Right lobe of liver (tissue), 6 donors: ENCODE measurements at regions not wholly inside any gene's neighbourhood (a gene's known extent, or its start where the extent isn't known, plus 50 kb on each side); places are given as distances from the start of the nearest gene placed in this dataset.

Experiments used
- ATAC-seq, 4 donors: fragments of 200-7000 bp; cut with Tn5 transposase; one replicate each; pipeline ENCODE4 v1.9.1; 2020; ENCODE audit warnings: mild to moderate bottlenecking in 4 of 4, moderate library complexity in 4 of 4
- DNase-seq, 3 donors: peaks; one replicate each; pipeline ENCODE4 v3.0.0-alpha.2; 2020
- H3K27ac ChIP-seq, 3 donors: fragments of 200-600 bp; one replicate each; pipeline ENCODE4 v1.8.0; 2022
- H3K27me3 ChIP-seq, 2 donors: fragments of 200-600 bp; one replicate each; pipeline ENCODE4 v1.8.0; 2022
- H3K36me3 ChIP-seq, 4 donors: fragments of 200-600 bp; sonication (generic) in 1 of 4; one replicate each; pipeline versions ENCODE4 v1.5.1 to v1.8.0; 2017 to 2022; ENCODE audit warnings: control low read depth in 1 of 4
- H3K4me1 ChIP-seq, 4 donors: fragments of 200-600 bp; sonication (generic) in 1 of 4; one replicate each; pipeline versions ENCODE4 v1.5.1 to v1.8.0; 2017 to 2022; ENCODE audit warnings: control low read depth in 1 of 4
- H3K4me3 ChIP-seq, 3 donors: fragments of 200-600 bp; one replicate each; pipeline ENCODE4 v1.8.0; 2022
- H3K9me3 ChIP-seq, 4 donors: fragments of 200-600 bp; sonication (generic) in 1 of 4; one replicate each; pipeline versions ENCODE4 v1.5.1 to v1.8.0; 2017 to 2022; ENCODE audit warnings: control low read depth in 1 of 4
- POLR2A ChIP-seq: fragments of 450-650 bp; IDR thresholded peaks from one replicate; pipeline ENCODE4 v1.6.1; 2017; ENCODE audit warnings: antibody characterized with exemption, mild to moderate bottlenecking
- WGBS: methylation state at CpG from one replicate; pipeline ENCODE4 v1.1.6; 2018; ENCODE audit warnings: low coverage, low lambda C conversion rate; ENCODE audit not compliant: insufficient coverage; ENCODE audit errors: missing lambda C conversion rate; 5-methylcytosine and 5-hydroxymethylcytosine counted together
- intact Hi-C, 2 donors: fragments of 100-400 bp; cut with DNase I; formaldehyde crosslinking; loops; one replicate each; pipeline versions ENCODE4 v1.11.2 to v1.14.1; 2022
- TF ChIP-seq, protein P1 (sequence below), 4 donors: fragments of 200-600 bp in 3 of 4; fragments of 450-650 bp in 1 of 4; IDR thresholded peaks; one replicate each; pipeline versions ENCODE4 v1.5.1 to v1.8.0; 2016 to 2022; ENCODE audit warnings: antibody characterized with exemption in 4 of 4, mild to moderate bottlenecking in 2 of 4
- donor health status: DM: no; HTN: yes; CAD: no.
- donor health status: DM: no; HTN: no; CAD: no.
- donor health status: DM: no; HTN: no; CAD: no.
- donor health status: DM: no; HTN: yes; CAD: no.
- donor health status: DM: no; HTN: yes; CAD: no.

DNA sequence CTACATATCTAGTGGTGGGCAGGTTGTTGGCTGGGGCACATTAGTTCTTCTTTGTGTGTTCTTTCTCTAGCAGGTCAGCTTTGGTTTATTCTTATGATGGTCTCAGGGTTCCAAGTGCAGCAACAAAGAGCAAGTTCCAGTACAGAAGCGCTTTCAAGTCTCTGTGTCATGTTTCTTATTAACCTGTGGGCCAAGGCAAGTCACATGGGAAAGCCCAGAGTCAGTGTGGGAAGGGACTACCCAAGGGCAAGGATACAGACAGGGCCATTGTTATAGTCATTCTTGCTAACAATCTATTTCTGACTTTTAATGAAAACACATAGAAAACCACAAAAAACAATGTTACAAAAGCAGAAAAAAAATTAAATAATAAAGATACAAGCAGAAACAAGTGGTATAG lies 754.6 kb downstream of the TBC1D22A start:
- 20% methylated on average over 1 of the region's 1 CpG for WGBS
- intact Hi-C loops = no loop called here
- H3K9me3 ChIP-seq = no peaks in the 10 kb centered on the region

DNA sequence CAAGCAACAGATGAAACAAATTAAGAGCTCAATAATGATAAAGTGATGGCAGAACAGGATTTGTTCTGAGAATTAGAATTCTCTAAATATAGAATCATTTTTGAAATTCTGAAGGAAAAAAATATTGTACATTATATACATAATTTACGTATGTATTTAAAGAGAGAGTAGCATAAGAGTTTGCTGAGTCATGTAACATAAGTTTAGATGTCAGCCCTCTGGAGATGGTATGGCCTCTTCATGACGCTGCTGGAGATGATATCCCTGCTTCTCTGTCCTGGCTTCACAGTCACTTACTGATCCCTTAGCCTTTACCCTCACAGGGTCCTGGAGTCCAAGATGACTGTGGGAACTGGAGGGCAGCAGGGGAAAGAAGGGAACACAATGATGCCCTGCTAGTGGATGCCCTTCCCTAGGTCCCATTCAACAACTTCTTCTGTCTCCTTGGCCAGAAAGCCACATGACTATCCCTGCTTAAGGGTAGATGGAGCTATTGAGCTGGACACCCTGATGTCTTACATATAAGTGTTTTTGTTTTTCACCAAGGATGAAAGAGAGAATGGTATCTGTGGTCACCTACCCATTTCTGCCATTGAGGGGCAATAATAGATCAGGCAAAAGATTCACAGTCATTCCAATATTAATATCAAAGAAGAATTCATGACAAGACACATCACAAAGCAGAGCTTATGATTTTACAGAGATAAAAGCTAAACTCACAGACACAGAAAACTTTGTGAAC lies 753.1 kb downstream of the TBC1D22A start:
- 56% methylated on average over 2 of the region's 2 CpGs for WGBS
- no peaks in the 10 kb centered on the region for H3K4me1 ChIP-seq
- DNase-seq (no peak), ATAC-seq (no peak)
- TF ChIP-seq, protein P1, sequence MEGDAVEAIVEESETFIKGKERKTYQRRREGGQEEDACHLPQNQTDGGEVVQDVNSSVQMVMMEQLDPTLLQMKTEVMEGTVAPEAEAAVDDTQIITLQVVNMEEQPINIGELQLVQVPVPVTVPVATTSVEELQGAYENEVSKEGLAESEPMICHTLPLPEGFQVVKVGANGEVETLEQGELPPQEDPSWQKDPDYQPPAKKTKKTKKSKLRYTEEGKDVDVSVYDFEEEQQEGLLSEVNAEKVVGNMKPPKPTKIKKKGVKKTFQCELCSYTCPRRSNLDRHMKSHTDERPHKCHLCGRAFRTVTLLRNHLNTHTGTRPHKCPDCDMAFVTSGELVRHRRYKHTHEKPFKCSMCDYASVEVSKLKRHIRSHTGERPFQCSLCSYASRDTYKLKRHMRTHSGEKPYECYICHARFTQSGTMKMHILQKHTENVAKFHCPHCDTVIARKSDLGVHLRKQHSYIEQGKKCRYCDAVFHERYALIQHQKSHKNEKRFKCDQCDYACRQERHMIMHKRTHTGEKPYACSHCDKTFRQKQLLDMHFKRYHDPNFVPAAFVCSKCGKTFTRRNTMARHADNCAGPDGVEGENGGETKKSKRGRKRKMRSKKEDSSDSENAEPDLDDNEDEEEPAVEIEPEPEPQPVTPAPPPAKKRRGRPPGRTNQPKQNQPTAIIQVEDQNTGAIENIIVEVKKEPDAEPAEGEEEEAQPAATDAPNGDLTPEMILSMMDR (IDR thresholded peaks at IDR 0.05) = peak in 1 of 4 donors; percentile 16
- no peak for TF ChIP-seq POLR2A
- H3K4me3 ChIP-seq = no peak overlapping the region
- no peaks in the 10 kb centered on the region for H3K9me3 ChIP-seq
- intact Hi-C loops = no loop called here
- H3K27me3 ChIP-seq = no peaks in the 10 kb centered on the region
- no peaks in the 10 kb centered on the region for H3K36me3 ChIP-seq
- no peak overlapping the region for H3K27ac ChIP-seq

More for the DNA sequence above, 754.6 kb downstream of the TBC1D22A start:
- Histone ChIP-seq H3K36me3 (no peaks in the 10 kb centered on the region), H3K4me3 (no peak overlapping the region), H3K4me1 (no peaks in the 10 kb centered on the region), H3K27ac (no peak overlapping the region), H3K27me3 (no peaks in the 10 kb centered on the region)
- ATAC-seq (no peak), DNase-seq (no peak)
- TF ChIP-seq POLR2A = no peak
- TF ChIP-seq, protein P1 (IDR thresholded peaks at IDR 0.05) = no peak

DNA sequence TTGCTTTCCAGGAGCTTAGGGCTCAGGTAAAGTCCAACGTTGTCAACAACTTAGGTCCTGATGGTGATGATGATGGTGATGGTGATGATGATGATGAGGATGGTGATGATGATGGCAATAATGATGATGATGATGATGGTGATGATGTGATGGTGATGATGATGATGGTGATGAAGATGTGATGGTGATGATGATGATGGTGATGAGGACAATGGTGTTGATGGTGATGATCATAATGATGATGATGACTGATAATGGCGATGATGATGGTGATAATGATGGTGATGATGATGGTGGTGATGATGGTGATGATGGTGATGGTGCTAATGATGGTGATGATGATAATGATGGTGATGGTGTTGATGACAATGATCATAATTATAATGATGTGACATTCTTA lies 750.2 kb downstream of the TBC1D22A start:
- H3K4me3 ChIP-seq = no peak overlapping the region
- intact Hi-C loops = no loop called here
- H3K4me1 ChIP-seq = no peaks in the 10 kb centered on the region
- H3K27ac ChIP-seq = no peak overlapping the region
- no peak for TF ChIP-seq POLR2A
- TF ChIP-seq, protein P1 (IDR thresholded peaks at IDR 0.05) = no peak
- DNase-seq = no peak
- H3K9me3 ChIP-seq = no peaks in the 10 kb centered on the region
- H3K27me3 ChIP-seq = no peaks in the 10 kb centered on the region
- 57% methylated on average over 2 of the region's 2 CpGs for WGBS
- no peak for ATAC-seq
- no peaks in the 10 kb centered on the region for H3K36me3 ChIP-seq

DNA sequence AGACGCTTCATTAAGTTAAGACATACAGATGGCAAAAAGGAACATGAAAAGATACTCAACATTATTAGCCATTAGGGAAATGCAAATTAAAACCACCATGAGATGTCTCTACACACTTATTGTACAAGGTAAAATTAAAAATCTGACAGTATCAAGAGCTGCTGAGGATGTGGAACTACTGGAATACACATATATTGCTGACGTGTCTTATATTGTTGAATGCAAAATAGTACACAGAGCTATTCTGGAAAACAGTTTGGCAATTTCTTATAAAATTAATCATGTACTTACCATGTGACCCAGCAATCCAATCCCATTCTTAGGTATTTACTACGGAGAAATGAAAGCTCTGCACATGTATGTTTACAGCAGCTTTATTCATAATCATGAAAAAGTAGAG lies 742.5 kb downstream of the TBC1D22A start:
- no peak for TF ChIP-seq POLR2A
- ATAC-seq (no peak), DNase-seq (no peak)
- Histone ChIP-seq H3K4me1 (no peaks in the 10 kb centered on the region), H3K36me3 (no peaks in the 10 kb centered on the region), H3K4me3 (no peak overlapping the region), H3K27ac (no peak overlapping the region), H3K27me3 (no peaks in the 10 kb centered on the region), H3K9me3 (no peaks in the 10 kb centered on the region)
- intact Hi-C loops = no loop called here
- 45% methylated on average over 3 of the region's 3 CpGs for WGBS

DNA sequence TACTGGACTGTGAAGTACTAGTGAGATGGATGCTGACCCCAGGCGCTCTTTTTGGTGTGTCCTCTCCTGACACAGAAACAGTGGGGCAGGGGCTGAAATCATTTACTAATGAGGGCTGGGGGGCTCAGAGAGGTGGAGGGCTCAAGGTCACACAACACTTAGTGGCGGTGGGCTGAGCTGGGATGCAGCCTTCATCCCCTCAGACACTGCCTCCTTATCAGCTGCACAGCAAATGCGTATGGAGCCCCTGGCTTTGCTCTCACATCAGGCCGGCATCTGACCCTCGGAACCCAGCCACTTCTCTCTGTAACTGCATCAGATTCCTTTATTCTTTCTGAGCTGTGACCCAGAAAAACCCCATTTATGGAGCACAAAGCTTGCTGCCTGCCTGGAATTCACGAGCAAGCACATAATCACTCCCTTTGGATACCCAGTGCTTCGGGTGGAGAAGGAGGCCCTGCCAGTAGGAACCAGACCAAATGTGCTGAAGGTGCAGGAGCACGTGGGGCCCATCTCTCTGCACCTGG lies 736.6 kb downstream of the TBC1D22A start:
- DNase-seq (no peak), ATAC-seq (no peak)
- no peaks in the 10 kb centered on the region for H3K4me1 ChIP-seq
- H3K4me3 ChIP-seq = no peak overlapping the region
- no peaks in the 10 kb centered on the region for H3K9me3 ChIP-seq
- WGBS = 17% methylated on average over 2 of the region's 8 CpGs
- H3K36me3 ChIP-seq = no peaks in the 10 kb centered on the region
- H3K27me3 ChIP-seq = no peaks in the 10 kb centered on the region
- no peak overlapping the region for H3K27ac ChIP-seq
- intact Hi-C loops = no loop called here
- no peak for TF ChIP-seq POLR2A
- TF ChIP-seq, protein P1 (IDR thresholded peaks at IDR 0.05) = no peak
